WTC11 (cell line): ENCODE measurements at regions not wholly inside any gene's neighbourhood (a gene's known extent, or its start where the extent isn't known, plus 50 kb on each side); places are given as distances from the start of the nearest gene placed in this dataset.

Source experiments
- CTCF ChIP-seq: fragments of 200-600 bp; IDR thresholded peaks from 2 replicates; pipeline ENCODE4 v1.8.0; 2022; ENCODE audit warnings: antibody characterized with exemption
- ZNF425 ChIP-seq: fragments of 250-450 bp; sonication (Bioruptor Pico); conservative IDR thresholded peaks from 2 replicates; pipeline ENCODE4 v1.9.0; 2021; ENCODE audit warnings: mild to moderate bottlenecking

GRCh38 chr13:22940736-22941135 is 240.0 kb upstream of the SGCG start:
- no peak for TF ChIP-seq ZNF425
- TF ChIP-seq CTCF: no peak
